Activated T-cell treated with anti-CD3 and anti-CD28 coated beads, Interleukin-2, amount 50 U/mL, for 72 hours (primary cell): ENCODE measurements at regions not wholly inside any gene's neighbourhood (a gene's known extent, or its start where the extent isn't known, plus 50 kb on each side); places are given as distances from the start of the nearest gene placed in this dataset.
"Not testable (repeated sequence)": the region's sequence is repeated elsewhere in the genome, so short reads cannot be mapped to it uniquely, and the experiment has no call there.

Experiments
- ATAC-seq, 2 donors: fragments of 150-1000 bp; cut with Tn5 transposase; replicated peaks in 1 of 2; 2 replicates each; pipeline ENCODE4 v1.10.0; 2021; ENCODE audit warnings: moderate library complexity in 2 of 2, mild to moderate bottlenecking in 1 of 2
- DNase-seq, 2 donors: peaks; one replicate each; pipeline ENCODE4 v3.0.0; 2021 to 2022; ENCODE audit warnings: mixed read lengths in 1 of 2
- H3K27ac Mint-ChIP-seq: one replicate; pipeline ENCODE4 v1.8.0; 2022; ENCODE audit warnings: mild to moderate bottlenecking, moderate library complexity, mixed read lengths
- H3K27me3 Mint-ChIP-seq: one replicate; pipeline ENCODE4 v1.8.0; 2022; ENCODE audit warnings: low read depth, mixed read lengths
- H3K36me3 Mint-ChIP-seq, 2 donors: one replicate each; pipeline ENCODE4 v1.8.0; 2022; ENCODE audit warnings: mixed read lengths in 2 of 2, mild to moderate bottlenecking in 1 of 2; ENCODE audit not compliant: insufficient read depth in 2 of 2
- H3K4me1 Mint-ChIP-seq: one replicate; pipeline ENCODE4 v1.8.0; 2022; ENCODE audit warnings: low read depth, mixed read lengths
- H3K4me3 Mint-ChIP-seq, 2 donors: one replicate each; pipeline ENCODE4 v1.8.0; 2022; ENCODE audit warnings: mild to moderate bottlenecking in 2 of 2, mixed read lengths in 2 of 2, moderate library complexity in 2 of 2
- H3K9me3 Mint-ChIP-seq, 2 donors: one replicate each; pipeline ENCODE4 v1.8.0; 2022; ENCODE audit warnings: mixed read lengths in 2 of 2

- Mint-ChIP-seq H3K27me3 (peaks cover 6% of the 10 kb centered on the region), H3K9me3 (peaks cover 0 to 6% of the 10 kb centered on the region in 2 donors), H3K4me3 (no peak overlapping the region), H3K36me3 (no peaks in the 10 kb centered on the region), H3K27ac (no peak overlapping the region), H3K4me1 (no peaks in the 10 kb centered on the region)
- no peak for DNase-seq
- ATAC-seq: no peak
These were observed 116.6 kb upstream of the NR2F2 start for GRCh38 chr15:96213896-96214295.

- H3K9me3 Mint-ChIP-seq, H3K36me3 Mint-ChIP-seq, ATAC-seq, DNase-seq, H3K4me1 Mint-ChIP-seq, H3K4me3 Mint-ChIP-seq, H3K27me3 Mint-ChIP-seq, H3K27ac Mint-ChIP-seq: not testable (repeated sequence)
These were observed 114.0 kb upstream of the NR2F2 start for GRCh38 chr15:96216481-96216880.

GRCh38 chr15:96217983-96218382, 112.5 kb upstream of the NR2F2 start:
- Mint-ChIP-seq H3K4me3 (no peak overlapping the region), H3K27ac (no peak overlapping the region), H3K27me3 (peaks cover 6% of the 10 kb centered on the region), H3K4me1 (no peaks in the 10 kb centered on the region), H3K9me3 (peaks cover 0 to 6% of the 10 kb centered on the region in 2 donors), H3K36me3 (no peaks in the 10 kb centered on the region)
- DNase-seq (no peak), ATAC-seq (no peak)

GRCh38 chr15:96218623-96219455, 111.7 kb upstream of the NR2F2 start:
- Mint-ChIP-seq H3K9me3 (peaks cover 0 to 6% of the 10 kb centered on the region in 2 donors), H3K36me3 (no peaks in the 10 kb centered on the region), H3K4me1 (no peaks in the 10 kb centered on the region), H3K27me3 (peaks cover 6% of the 10 kb centered on the region), H3K27ac (no peak overlapping the region), H3K4me3 (no peak overlapping the region)
- ATAC-seq (no peak), DNase-seq (no peak)

GRCh38 chr15:96219681-96220080, 110.8 kb upstream of the NR2F2 start:
- Mint-ChIP-seq H3K9me3 (peaks cover 0 to 6% of the 10 kb centered on the region in 2 donors), H3K27me3 (peaks cover 6% of the 10 kb centered on the region), H3K4me1 (no peaks in the 10 kb centered on the region), H3K27ac (no peak overlapping the region), H3K36me3 (no peaks in the 10 kb centered on the region), H3K4me3 (no peak overlapping the region)
- ATAC-seq (no peak), DNase-seq (no peak)

- no peak overlapping the region for H3K4me3 Mint-ChIP-seq
- peaks cover 6% of the 10 kb centered on the region for H3K27me3 Mint-ChIP-seq
- no peak overlapping the region for H3K27ac Mint-ChIP-seq
- H3K9me3 Mint-ChIP-seq: peaks cover 0 to 6% of the 10 kb centered on the region in 2 donors
- ATAC-seq (no peak), DNase-seq (no peak)
- no peaks in the 10 kb centered on the region for H3K4me1 Mint-ChIP-seq
- no peaks in the 10 kb centered on the region for H3K36me3 Mint-ChIP-seq
These were observed 109.8 kb upstream of the NR2F2 start for GRCh38 chr15:96220657-96221056.

GRCh38 chr15:96222981-96223380, 107.5 kb upstream of the NR2F2 start:
- DNase-seq (no peak), ATAC-seq (no peak)
- Mint-ChIP-seq H3K27ac (no peak overlapping the region), H3K4me1 (no peaks in the 10 kb centered on the region), H3K9me3 (no peaks in the 10 kb centered on the region), H3K4me3 (no peak overlapping the region), H3K27me3 (peaks cover 5% of the 10 kb centered on the region), H3K36me3 (no peaks in the 10 kb centered on the region)

- Mint-ChIP-seq H3K36me3 (no peaks in the 10 kb centered on the region), H3K27ac (no peak overlapping the region), H3K9me3 (no peaks in the 10 kb centered on the region), H3K27me3 (peaks cover 5% of the 10 kb centered on the region), H3K4me3 (no peak overlapping the region), H3K4me1 (no peaks in the 10 kb centered on the region)
- ATAC-seq (no peak), DNase-seq (no peak)
These were observed 106.6 kb upstream of the NR2F2 start for GRCh38 chr15:96223939-96224338.

GRCh38 chr15:96225642-96226259, 104.7 kb upstream of the NR2F2 start:
- DNase-seq (no peak), ATAC-seq (no peak)
- H3K9me3 Mint-ChIP-seq: no peaks in the 10 kb centered on the region
- H3K27ac Mint-ChIP-seq: no peak overlapping the region
- no peak overlapping the region for H3K4me3 Mint-ChIP-seq
- no peaks in the 10 kb centered on the region for H3K4me1 Mint-ChIP-seq
- peaks cover 5% of the 10 kb centered on the region for H3K27me3 Mint-ChIP-seq
- no peaks in the 10 kb centered on the region for H3K36me3 Mint-ChIP-seq

GRCh38 chr15:96230526-96231181, 99.8 kb upstream of the NR2F2 start:
- no peaks in the 10 kb centered on the region for H3K4me1 Mint-ChIP-seq
- peaks cover 5% of the 10 kb centered on the region for H3K27me3 Mint-ChIP-seq
- DNase-seq (no peak), ATAC-seq (no peak)
- peaks cover 0 to 2% of the 10 kb centered on the region in 2 donors for H3K36me3 Mint-ChIP-seq
- no peaks in the 10 kb centered on the region for H3K9me3 Mint-ChIP-seq
- H3K4me3 Mint-ChIP-seq: no peak overlapping the region
- H3K27ac Mint-ChIP-seq: no peak overlapping the region

GRCh38 chr15:96232335-96232734, 98.2 kb upstream of the NR2F2 start:
- peaks cover 0 to 2% of the 10 kb centered on the region in 2 donors for H3K36me3 Mint-ChIP-seq
- H3K27me3 Mint-ChIP-seq: peaks cover 5% of the 10 kb centered on the region
- no peak overlapping the region for H3K4me3 Mint-ChIP-seq
- H3K27ac Mint-ChIP-seq: no peak overlapping the region
- DNase-seq (no peak), ATAC-seq (no peak)
- no peaks in the 10 kb centered on the region for H3K4me1 Mint-ChIP-seq
- H3K9me3 Mint-ChIP-seq: no peaks in the 10 kb centered on the region

- peaks cover 0 to 2% of the 10 kb centered on the region in 2 donors for H3K36me3 Mint-ChIP-seq
- H3K27ac Mint-ChIP-seq: no peak overlapping the region
- no peaks in the 10 kb centered on the region for H3K27me3 Mint-ChIP-seq
- H3K4me3 Mint-ChIP-seq: no peak overlapping the region
- H3K4me1 Mint-ChIP-seq: no peaks in the 10 kb centered on the region
- H3K9me3 Mint-ChIP-seq: no peaks in the 10 kb centered on the region
- DNase-seq (no peak), ATAC-seq (no peak)
These were observed 96.2 kb upstream of the NR2F2 start for GRCh38 chr15:96234109-96234892.

- DNase-seq (no peak), ATAC-seq (no peak)
- Mint-ChIP-seq H3K9me3 (peaks cover 0 to 1% of the 10 kb centered on the region in 2 donors), H3K4me3 (no peak overlapping the region), H3K27me3 (no peaks in the 10 kb centered on the region), H3K27ac (no peak overlapping the region), H3K4me1 (no peaks in the 10 kb centered on the region), H3K36me3 (peaks cover 0 to 2% of the 10 kb centered on the region in 2 donors)
These were observed 93.5 kb upstream of the NR2F2 start for GRCh38 chr15:96237002-96237401.
